ENCODE measurements at regions not wholly inside any gene's neighbourhood (a gene's known extent, or its start where the extent isn't known, plus 50 kb on each side); places are given as distances from the start of the nearest gene placed in this dataset.

GRCh38 chr5:74426506-74426905 lies 214.0 kb downstream of the ENC1 start:
- DNase-seq (ENCODE audit: low read depth in 2 of 2): no peak

- DNase-seq (ENCODE audit: low read depth in 2 of 2): no peak
These were observed 216.2 kb downstream of the ENC1 start for GRCh38 chr5:74424162-74424868.

GRCh38 chr5:74423383-74423782 lies 217.1 kb downstream of the ENC1 start:
- DNase-seq (ENCODE audit: low read depth in 2 of 2): no peak

- no peak for DNase-seq (ENCODE audit: low read depth in 2 of 2)
These were observed 217.9 kb downstream of the ENC1 start for GRCh38 chr5:74422671-74423070.

GRCh38 chr5:74422030-74422429 lies 218.5 kb downstream of the ENC1 start:
- DNase-seq (ENCODE audit: low read depth in 2 of 2): no peak

GRCh38 chr5:74421377-74421776 lies 219.2 kb downstream of the ENC1 start:
- no peak for DNase-seq (ENCODE audit: low read depth in 2 of 2)

DNA sequence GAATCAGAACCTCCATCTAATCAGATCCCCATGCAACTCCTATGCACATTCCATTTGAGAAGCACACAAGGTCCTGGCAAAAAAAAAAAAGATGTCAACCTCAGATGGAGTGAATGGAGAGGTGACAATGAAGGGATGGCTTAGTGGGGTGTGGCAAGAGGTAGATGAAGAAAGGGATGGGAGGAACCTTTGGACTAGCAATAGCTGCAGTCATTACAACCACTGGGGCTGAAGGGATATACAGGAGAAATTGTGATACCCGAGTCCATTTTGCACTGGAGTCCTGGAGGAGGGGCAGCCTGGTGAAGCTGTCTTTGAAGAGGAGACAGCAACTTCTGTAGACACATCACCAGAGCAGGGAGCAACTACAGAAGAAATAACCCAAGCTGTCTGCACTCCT lies 219.6 kb downstream of the ENC1 start:
- DNase-seq (ENCODE audit: low read depth in 2 of 2): no peak

DNA sequence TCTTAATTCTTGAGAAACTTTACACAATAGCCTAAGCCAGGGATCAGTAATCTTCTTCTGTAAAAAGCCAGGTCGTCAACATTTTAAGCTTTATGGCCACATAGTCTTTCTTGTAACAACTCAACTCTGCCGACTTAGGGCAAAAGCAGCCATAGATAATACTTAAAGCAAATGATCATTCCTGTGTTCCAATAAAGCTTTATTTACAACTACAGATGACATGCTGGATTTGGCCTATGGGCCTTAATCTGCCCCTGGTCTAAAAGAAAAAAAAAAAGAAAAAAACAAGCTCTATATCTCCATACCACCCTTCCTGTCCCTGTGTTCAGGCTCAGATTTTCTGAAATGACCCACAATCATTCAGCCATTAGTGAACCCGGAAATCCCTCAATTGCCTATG lies 220.3 kb downstream of the ENC1 start:
- peak in 1 of 2 donors; percentile 21 for DNase-seq (ENCODE audit: low read depth in 2 of 2)

DNA sequence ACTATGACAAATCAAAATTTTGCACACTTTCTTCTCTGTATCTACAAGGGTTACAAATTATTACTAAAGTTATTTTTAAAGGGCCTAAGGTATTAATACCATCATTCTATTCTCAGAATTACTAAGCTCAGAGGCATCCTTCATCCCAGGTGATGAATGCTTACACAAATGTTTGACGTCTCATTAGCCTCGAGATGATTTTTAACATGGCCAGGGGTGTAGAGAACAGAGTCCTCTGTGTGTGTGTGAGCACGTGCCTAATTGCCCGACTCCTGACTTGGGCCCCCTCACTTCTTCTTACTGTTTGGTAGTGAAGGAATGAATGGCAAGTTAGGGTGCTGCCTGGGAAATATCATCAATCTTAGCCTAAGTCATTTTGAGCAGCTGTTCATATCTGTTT lies 221.1 kb downstream of the ENC1 start:
- no peak for DNase-seq (ENCODE audit: low read depth in 2 of 2)

- no peak for DNase-seq (ENCODE audit: low read depth in 2 of 2)
These were observed 221.8 kb downstream of the ENC1 start for GRCh38 chr5:74418709-74419108.

- no peak for DNase-seq (ENCODE audit: low read depth in 2 of 2)
These were observed 222.3 kb downstream of the ENC1 start for GRCh38 chr5:74418261-74418660.

- peak in 1 of 2 donors; percentile 91 for DNase-seq (ENCODE audit: low read depth in 2 of 2)
These were observed 224.8 kb downstream of the ENC1 start for GRCh38 chr5:74415695-74416102.

GRCh38 chr5:74414228-74414627 lies 226.3 kb downstream of the ENC1 start:
- DNase-seq (ENCODE audit: low read depth in 2 of 2): no peak

DNA sequence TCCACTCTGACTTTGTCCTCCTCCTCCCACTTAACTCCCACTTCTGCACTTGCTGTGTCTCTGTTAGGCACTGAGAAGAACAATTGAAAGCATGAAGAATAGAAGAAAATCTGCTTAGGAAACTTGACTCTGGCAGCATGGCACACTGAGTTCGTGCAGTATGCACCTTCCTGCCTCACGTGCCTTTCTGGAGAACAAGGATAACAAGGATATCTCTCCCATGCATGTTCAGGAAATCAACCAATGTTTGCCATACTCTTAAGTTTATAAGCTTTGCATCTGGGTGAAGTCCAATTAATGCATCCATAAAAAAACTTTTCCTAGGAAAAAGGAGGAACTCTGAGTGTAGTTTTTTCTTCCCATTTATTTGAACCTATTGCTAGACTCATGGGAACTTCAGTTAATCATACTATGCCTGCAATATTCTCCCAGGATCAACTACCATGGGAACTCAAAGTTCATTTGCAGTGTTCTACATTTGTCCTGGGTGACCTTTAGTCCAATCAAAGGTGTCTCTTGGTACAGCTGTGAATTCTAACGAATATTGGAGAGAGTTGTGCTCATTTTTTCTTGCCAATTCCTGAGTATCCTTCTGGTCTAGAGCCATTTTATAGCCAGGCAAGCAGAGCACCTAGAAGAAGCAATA lies 227.0 kb downstream of the ENC1 start:
- DNase-seq (ENCODE audit: low read depth in 2 of 2): peak in 1 of 2 donors; percentile 49

- peak in 1 of 2 donors; percentile 14 for DNase-seq (ENCODE audit: low read depth in 2 of 2)
These were observed 228.5 kb downstream of the ENC1 start for GRCh38 chr5:74412066-74412465.

DNA sequence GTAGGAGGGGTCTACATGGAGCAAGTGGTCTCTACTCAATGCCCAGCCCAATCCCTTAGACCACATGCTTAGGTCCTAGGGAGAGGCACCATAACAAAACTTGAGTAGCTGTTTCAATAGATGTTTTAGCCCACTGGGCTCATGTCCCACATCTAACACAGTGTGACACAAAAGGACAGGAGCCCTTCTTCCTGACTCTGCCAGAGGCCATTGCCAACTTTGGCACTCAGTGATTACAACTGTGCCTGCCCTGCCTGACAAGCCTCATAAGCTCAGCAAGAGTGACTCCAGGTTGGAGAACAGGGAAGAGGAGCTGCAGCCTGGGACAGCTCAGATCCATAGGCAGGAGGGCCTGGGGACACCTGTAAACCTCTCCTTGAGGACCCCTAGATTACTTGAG lies 230.8 kb downstream of the ENC1 start:
- DNase-seq (ENCODE audit: low read depth in 2 of 2): no peak

- no peak for DNase-seq (ENCODE audit: low read depth in 2 of 2)
These were observed 231.3 kb downstream of the ENC1 start for GRCh38 chr5:74409166-74409706.

- peak in 1 of 2 donors; percentile 67 for DNase-seq (ENCODE audit: low read depth in 2 of 2)
These were observed 232.1 kb downstream of the ENC1 start for GRCh38 chr5:74408150-74409043.

DNA sequence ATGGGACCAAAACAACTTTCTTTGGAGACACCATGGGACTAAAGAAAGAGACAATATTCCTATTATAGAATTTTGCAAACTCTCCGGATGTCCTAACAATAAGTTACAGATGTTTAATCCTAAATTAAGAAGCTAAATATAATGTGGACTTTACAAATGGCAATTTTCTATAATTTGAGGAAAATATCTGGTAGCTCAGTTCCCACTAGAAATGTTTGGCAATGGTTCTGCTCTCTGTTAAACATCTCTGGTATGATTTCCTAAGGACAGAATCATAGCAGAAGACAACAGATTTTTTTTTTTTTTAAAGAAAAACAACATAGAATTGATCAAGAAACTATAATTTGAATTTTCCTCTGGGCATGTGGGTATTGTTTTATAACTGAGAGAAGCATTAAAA lies 232.8 kb downstream of the ENC1 start:
- no peak for DNase-seq (ENCODE audit: low read depth in 2 of 2)

DNA sequence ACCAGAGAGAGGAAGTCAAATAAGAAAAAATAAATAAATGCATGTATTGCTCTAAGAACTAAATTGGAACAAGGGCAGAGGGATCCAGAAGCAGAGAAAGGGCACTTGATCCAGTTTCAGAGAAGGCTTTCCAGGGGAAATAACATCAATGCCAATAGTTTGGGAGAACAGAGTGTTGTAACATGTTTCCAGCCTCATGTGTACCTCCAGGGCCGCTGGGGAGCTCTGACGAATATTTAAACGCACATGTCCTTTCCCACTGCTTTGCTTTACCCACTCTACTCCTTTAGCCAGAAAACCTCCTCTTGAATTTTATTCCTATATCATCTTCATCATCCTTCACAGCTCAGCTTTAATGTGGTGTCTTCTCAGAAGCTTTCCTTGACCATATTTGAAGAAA lies 233.7 kb downstream of the ENC1 start:
- no peak for DNase-seq (ENCODE audit: low read depth in 2 of 2)

DNA sequence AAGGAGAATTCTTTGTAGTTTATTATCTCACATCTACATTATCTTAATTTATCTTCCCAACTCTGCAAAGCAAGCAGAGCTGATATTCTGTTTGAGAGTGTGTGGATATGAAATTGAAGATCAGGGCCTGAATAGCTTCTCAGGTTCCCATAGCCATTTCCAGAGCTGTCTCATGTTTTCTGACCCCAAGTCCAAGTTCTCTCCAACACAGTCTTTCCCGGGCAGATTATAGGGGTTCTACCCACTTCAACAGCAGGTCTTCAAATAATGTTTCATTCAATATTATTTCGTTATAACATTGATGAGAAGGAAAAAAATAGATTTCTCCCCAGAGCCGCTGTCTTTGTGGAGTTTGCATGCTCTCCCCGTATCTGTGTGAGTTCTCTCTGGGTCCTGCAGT lies 234.9 kb downstream of the ENC1 start:
- DNase-seq (ENCODE audit: low read depth in 2 of 2): no peak
